HCT116 (cell line): ENCODE measurements at regions not wholly inside any gene's neighbourhood (a gene's known extent, or its start where the extent isn't known, plus 50 kb on each side); places are given as distances from the start of the nearest gene placed in this dataset.

Experiments
- ATAC-seq: fragments of 200-7000 bp; cut with Tn5 transposase; 2 replicates; pipeline ENCODE4 v1.9.1; 2020; ENCODE audit warnings: mild to moderate bottlenecking, moderate library complexity
- BruUV-seq: library from RNA; stranded (reverse); fragments of 400-500 nt; replicated peaks from 2 replicates; lab custom pipeline; 2021; lab: Mats Ljungman, UMichigan
- CTCF ChIA-PET: fragments of 300-600 bp; sonication (Branson Sonifier 250); formaldehyde crosslinking; loops from one replicate; lab custom pipeline; 2021; ENCODE audit warnings: antibody characterized with exemption; lab: Charles Lee
- POLR2A ChIA-PET: fragments of 300-600, 350-600 bp; sonication (Branson Sonifier 250); formaldehyde crosslinking; loops from one replicate; lab custom pipeline; 2021; ENCODE audit warnings: antibody characterized with exemption; lab: Charles Lee
- RAD21 ChIA-PET, 2 experiments: fragments of 300-600 bp; sonication (Branson Sonifier 250); formaldehyde crosslinking; loops; one replicate each; lab custom pipeline; 2023; ENCODE audit warnings: low total read pairs in 2 of 2; ENCODE audit not compliant: uncharacterized antibody in 2 of 2, unreplicated experiment in 2 of 2, low non-redundant PET in 1 of 2; lab: Charles Lee
- DNase-seq: peaks from one replicate; pipeline ENCODE4 v3.0.0-alpha.2; 2010; ENCODE audit warnings: low read depth, low spot score
- H2AFZ ChIP-seq: fragments of 200-600 bp; shearing (Covaris generic), sonication (generic); 2 replicates; pipeline ENCODE4 v1.6.1; 2017; ENCODE audit warnings: low read depth, mixed run types, mixed read lengths, antibody characterized with exemption, low read length; ENCODE audit not compliant: poor library complexity, severe bottlenecking
- H3K27ac ChIP-seq: 2 replicates; pipeline ENCODE4 v1.5.1; 2012; ENCODE audit warnings: low read depth, low read length
- H3K27me3 ChIP-seq: fragments of 200-600 bp; sonication (generic); 2 replicates; pipeline ENCODE4 v1.6.1; 2016; ENCODE audit warnings: mixed run types, low read length, mixed read lengths; ENCODE audit not compliant: insufficient read depth
- H3K36me3 ChIP-seq, 2 experiments: fragments of 200-500 bp in 1 of 2; fragments of 200-600 bp in 1 of 2; sonication (Bioruptor generic) in 1 of 2; sonication (generic) in 1 of 2; 2 replicates each; pipeline versions ENCODE4 v1.5.1 to v1.6.1; 2014 to 2016; ENCODE audit warnings: low read length in 2 of 2, inconsistent platforms in 1 of 2, mixed read lengths in 1 of 2, mixed run types in 1 of 2; ENCODE audit not compliant: insufficient read depth in 2 of 2, control insufficient read depth in 1 of 2
- H3K4me1 ChIP-seq, 2 experiments: fragments of 200-600 bp in 1 of 2; sonication (generic) in 1 of 2; 2 replicates each; pipeline versions ENCODE4 v1.5.1 to v1.6.1; 2012 to 2017; ENCODE audit warnings: low read length in 2 of 2, inconsistent platforms in 1 of 2, mild to moderate bottlenecking in 1 of 2, mixed read lengths in 1 of 2, mixed run types in 1 of 2, moderate library complexity in 1 of 2; ENCODE audit not compliant: insufficient read depth in 2 of 2, control insufficient read depth in 1 of 2
- H3K4me2 ChIP-seq: fragments of 200-600 bp; sonication (generic); 2 replicates; pipeline ENCODE4 v1.6.1; 2017; ENCODE audit warnings: mixed run types, low read length, mixed read lengths
- H3K4me3 ChIP-seq, 2 experiments: fragments of 200-600 bp in 1 of 2; sonication (generic) in 1 of 2; replicated peaks in 1 of 2; 2 replicates each; pipeline ENCODE4 v1.5.1; 2011 to 2016; ENCODE audit warnings: low read length in 2 of 2, control low read depth in 1 of 2, low read depth in 1 of 2, mild to moderate bottlenecking in 1 of 2, mixed read lengths in 1 of 2, mixed run types in 1 of 2
- H3K79me2 ChIP-seq: fragments of 200-600 bp; sonication (generic); 2 replicates; pipeline ENCODE4 v1.6.1; 2017; ENCODE audit warnings: mild to moderate bottlenecking, mixed run types, low read length, moderate library complexity, mixed read lengths; ENCODE audit not compliant: insufficient read depth
- H3K9ac ChIP-seq: fragments of 200-600 bp; sonication (generic); 2 replicates; pipeline ENCODE4 v1.6.1; 2016; ENCODE audit warnings: low read length, mixed read lengths
- H3K9me2 ChIP-seq: fragments of 200-600 bp; sonication (generic), shearing (Covaris generic); 2 replicates; pipeline ENCODE4 v1.6.1; 2017; ENCODE audit warnings: mixed run types, mild to moderate bottlenecking, moderate library complexity; ENCODE audit not compliant: insufficient read depth
- H3K9me3 ChIP-seq, 2 experiments: fragments of 200-500 bp in 1 of 2; fragments of 200-600 bp in 1 of 2; sonication (Bioruptor generic) in 1 of 2; sonication (generic) in 1 of 2; 2 replicates each; pipeline ENCODE4 v1.6.1; 2014 to 2017; ENCODE audit warnings: low read length in 2 of 2, mixed read lengths in 2 of 2, inconsistent platforms in 1 of 2, low read depth in 1 of 2, mild to moderate bottlenecking in 1 of 2, mixed run types in 1 of 2, moderate library complexity in 1 of 2; ENCODE audit not compliant: control insufficient read depth in 1 of 2, insufficient read depth in 1 of 2
- H4K20me1 ChIP-seq: fragments of 200-600 bp; sonication (generic), shearing (Covaris generic); 2 replicates; pipeline ENCODE4 v1.6.1; 2017; ENCODE audit warnings: mixed run types, mild to moderate bottlenecking, moderate library complexity; ENCODE audit not compliant: insufficient read depth
- EGR1 ChIP-seq: IDR thresholded peaks from 2 replicates; pipeline ENCODE4 v1.6.1; 2012; ENCODE audit warnings: low read depth
- ELF1 ChIP-seq: IDR thresholded peaks from 2 replicates; pipeline ENCODE4 v1.6.1; 2012; ENCODE audit warnings: low read depth, borderline replicate concordance
- EZH2phosphoT487 ChIP-seq: fragments of 200-600 bp; IDR thresholded peaks from 2 replicates; pipeline ENCODE4 v1.6.1; 2018; ENCODE audit warnings: antibody characterized with exemption, borderline replicate concordance
- JUND ChIP-seq: IDR thresholded peaks from 2 replicates; pipeline ENCODE4 v1.6.1; 2012
- POLR2A ChIP-seq: IDR thresholded peaks from 2 replicates; pipeline ENCODE4 v1.7.0; 2011; ENCODE audit warnings: borderline replicate concordance; ENCODE audit not compliant: insufficient read depth, insufficient read length; ENCODE audit errors: extremely low read depth
- RAD21 ChIP-seq: IDR thresholded peaks from 2 replicates; pipeline ENCODE4 v1.6.1; 2012; ENCODE audit warnings: low read depth, mild to moderate bottlenecking
- SP1 ChIP-seq: IDR thresholded peaks from 2 replicates; pipeline ENCODE4 v1.6.1; 2012; ENCODE audit warnings: low read depth
- SRF ChIP-seq: IDR thresholded peaks from 2 replicates; pipeline ENCODE4 v1.6.1; 2012; ENCODE audit warnings: low read depth
- YY1 ChIP-seq: IDR thresholded peaks from 2 replicates; pipeline ENCODE4 v1.6.1; 2011; ENCODE audit warnings: low read length, low read depth, moderate library complexity, mild to moderate bottlenecking; ENCODE audit not compliant: insufficient replicate concordance; ENCODE audit errors: extremely low read depth
- ZFX ChIP-seq: fragments of 450-650 bp; IDR thresholded peaks from 2 replicates; pipeline ENCODE4 v1.6.1; 2017
- intact Hi-C: fragments of 100-400 bp; cut with micrococcal nuclease; formaldehyde crosslinking; loops from 2 replicates; pipeline ENCODE4 v1.10.0; 2022
- TF ChIP-seq, protein P1 (sequence below): IDR thresholded peaks from 2 replicates; pipeline ENCODE4 v1.6.1; 2011; ENCODE audit warnings: mild to moderate bottlenecking, low read length, moderate library complexity; ENCODE audit not compliant: insufficient replicate concordance; ENCODE audit errors: extremely low read depth
- TF ChIP-seq, protein P2 (sequence below), 3 experiments: fragments of 200-600 bp in 1 of 3; sonication (generic) in 1 of 3; IDR thresholded peaks in 2 of 3; conservative IDR thresholded peaks in 1 of 3; 2 replicates each; pipeline ENCODE4 v1.5.1; 2012 to 2017; ENCODE audit warnings: low read depth in 2 of 3, low read length in 2 of 3, antibody characterized with exemption in 1 of 3, borderline replicate concordance in 1 of 3, control low read depth in 1 of 3, mild to moderate bottlenecking in 1 of 3, mixed read lengths in 1 of 3, mixed run types in 1 of 3, moderate library complexity in 1 of 3; ENCODE audit not compliant: insufficient read depth in 1 of 3
- TF ChIP-seq, protein P3 (sequence below): IDR thresholded peaks from 2 replicates; pipeline ENCODE4 v1.6.1; 2012

DNA sequence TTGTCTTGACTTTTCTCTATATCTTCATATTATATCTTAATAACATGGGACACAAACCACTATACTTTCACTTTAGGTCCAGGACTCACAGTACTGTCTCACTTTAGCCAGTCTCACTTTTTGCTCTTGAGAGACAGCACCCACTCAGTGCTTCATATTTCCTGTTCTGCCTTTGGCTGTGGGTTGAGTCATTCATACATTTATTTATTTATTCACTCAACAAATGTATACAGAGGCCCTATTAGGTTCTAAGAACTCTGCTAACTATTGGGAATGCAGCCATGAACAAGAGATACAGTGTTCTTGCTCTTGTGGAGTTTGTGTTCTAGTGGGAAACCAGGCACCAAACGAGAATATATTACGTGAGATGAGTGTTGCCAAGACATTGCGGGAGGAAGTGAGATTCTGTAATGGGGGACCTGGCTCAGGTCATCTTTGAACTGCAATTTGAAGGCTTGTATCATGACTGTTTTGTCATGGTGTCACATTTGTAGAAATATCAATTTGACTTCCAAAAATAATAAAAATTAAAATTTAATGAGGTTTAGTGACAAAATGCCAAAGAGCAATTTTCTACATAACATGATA is 190.1 kb downstream of the SDHAF3 start:
- POLR2A ChIA-PET = no interaction called here
- intact Hi-C loops = no loop called here
- RAD21 ChIA-PET = no interaction called here

More for the DNA sequence above, 190.1 kb downstream of the SDHAF3 start:
- no peaks in the 10 kb centered on the region for H3K9me3 ChIP-seq
- H3K4me1 ChIP-seq = no peaks in the 10 kb centered on the region
- H3K4me2 ChIP-seq = no peak overlapping the region
- DNase-seq (no peak), ATAC-seq (no peak)
- CTCF ChIA-PET = no interaction called here
- H3K9me2 ChIP-seq = no peaks in the 10 kb centered on the region
- H3K4me3 ChIP-seq = no peak overlapping the region
- no TSS peak for BruUV-seq
- H4K20me1 ChIP-seq = no peaks in the 10 kb centered on the region
- no peaks in the 10 kb centered on the region for H3K79me2 ChIP-seq
- no peak overlapping the region for H3K27ac ChIP-seq
- H3K9ac ChIP-seq = no peak overlapping the region
- 0 out of 2 replicates have a peak, but pooled peaks cover 9% of the 10 kb centered on the region for H3K27me3 ChIP-seq
- H2AFZ ChIP-seq = no peak overlapping the region
- no peaks in the 10 kb centered on the region for H3K36me3 ChIP-seq
- TF ChIP-seq JUND = no peak
- TF ChIP-seq, protein P1, sequence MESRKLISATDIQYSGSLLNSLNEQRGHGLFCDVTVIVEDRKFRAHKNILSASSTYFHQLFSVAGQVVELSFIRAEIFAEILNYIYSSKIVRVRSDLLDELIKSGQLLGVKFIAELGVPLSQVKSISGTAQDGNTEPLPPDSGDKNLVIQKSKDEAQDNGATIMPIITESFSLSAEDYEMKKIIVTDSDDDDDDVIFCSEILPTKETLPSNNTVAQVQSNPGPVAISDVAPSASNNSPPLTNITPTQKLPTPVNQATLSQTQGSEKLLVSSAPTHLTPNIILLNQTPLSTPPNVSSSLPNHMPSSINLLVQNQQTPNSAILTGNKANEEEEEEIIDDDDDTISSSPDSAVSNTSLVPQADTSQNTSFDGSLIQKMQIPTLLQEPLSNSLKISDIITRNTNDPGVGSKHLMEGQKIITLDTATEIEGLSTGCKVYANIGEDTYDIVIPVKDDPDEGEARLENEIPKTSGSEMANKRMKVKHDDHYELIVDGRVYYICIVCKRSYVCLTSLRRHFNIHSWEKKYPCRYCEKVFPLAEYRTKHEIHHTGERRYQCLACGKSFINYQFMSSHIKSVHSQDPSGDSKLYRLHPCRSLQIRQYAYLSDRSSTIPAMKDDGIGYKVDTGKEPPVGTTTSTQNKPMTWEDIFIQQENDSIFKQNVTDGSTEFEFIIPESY = no peak
- TF ChIP-seq ZFX = no peak
- no peak for TF ChIP-seq ELF1
- no peak for TF ChIP-seq SP1
- TF ChIP-seq, protein P2, sequence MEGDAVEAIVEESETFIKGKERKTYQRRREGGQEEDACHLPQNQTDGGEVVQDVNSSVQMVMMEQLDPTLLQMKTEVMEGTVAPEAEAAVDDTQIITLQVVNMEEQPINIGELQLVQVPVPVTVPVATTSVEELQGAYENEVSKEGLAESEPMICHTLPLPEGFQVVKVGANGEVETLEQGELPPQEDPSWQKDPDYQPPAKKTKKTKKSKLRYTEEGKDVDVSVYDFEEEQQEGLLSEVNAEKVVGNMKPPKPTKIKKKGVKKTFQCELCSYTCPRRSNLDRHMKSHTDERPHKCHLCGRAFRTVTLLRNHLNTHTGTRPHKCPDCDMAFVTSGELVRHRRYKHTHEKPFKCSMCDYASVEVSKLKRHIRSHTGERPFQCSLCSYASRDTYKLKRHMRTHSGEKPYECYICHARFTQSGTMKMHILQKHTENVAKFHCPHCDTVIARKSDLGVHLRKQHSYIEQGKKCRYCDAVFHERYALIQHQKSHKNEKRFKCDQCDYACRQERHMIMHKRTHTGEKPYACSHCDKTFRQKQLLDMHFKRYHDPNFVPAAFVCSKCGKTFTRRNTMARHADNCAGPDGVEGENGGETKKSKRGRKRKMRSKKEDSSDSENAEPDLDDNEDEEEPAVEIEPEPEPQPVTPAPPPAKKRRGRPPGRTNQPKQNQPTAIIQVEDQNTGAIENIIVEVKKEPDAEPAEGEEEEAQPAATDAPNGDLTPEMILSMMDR (IDR thresholded peaks at IDR 0.05 in 2 of 3, conservative IDR thresholded peaks at IDR 0.05 in 1 of 3; ENCODE audit: borderline replicate concordance in 1 of 3, insufficient read depth in 1 of 3, low read depth in 2 of 3, low read length in 2 of 3) = no peak
- TF ChIP-seq RAD21 = no peak
- TF ChIP-seq POLR2A = no peak
- TF ChIP-seq SRF = no peak
- no peak for TF ChIP-seq EGR1
- TF ChIP-seq, protein P3, sequence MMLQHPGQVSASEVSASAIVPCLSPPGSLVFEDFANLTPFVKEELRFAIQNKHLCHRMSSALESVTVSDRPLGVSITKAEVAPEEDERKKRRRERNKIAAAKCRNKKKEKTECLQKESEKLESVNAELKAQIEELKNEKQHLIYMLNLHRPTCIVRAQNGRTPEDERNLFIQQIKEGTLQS = no peak
- TF ChIP-seq YY1 = no peak
- TF ChIP-seq EZH2phosphoT487 = no peak
